ENCODE measurements at regions not wholly inside any gene's neighbourhood (a gene's known extent, or its start where the extent isn't known, plus 50 kb on each side); places are given as distances from the start of the nearest gene placed in this dataset.
"Not testable (repeated sequence)": the region's sequence is repeated elsewhere in the genome, so short reads cannot be mapped to it uniquely, and the experiment has no call there.

GRCh38 chr6:164344801-164345291 is 930.3 kb downstream of the QKI start:
- no peak overlapping the region for H3K9ac ChIP-seq (ENCODE audit: low read length in 5 of 5)
- no peak overlapping the region for H3K4me3 ChIP-seq (ENCODE audit: low read depth in 1 of 5, low read length in 5 of 5)
- no peak overlapping the region for H3K27ac ChIP-seq (ENCODE audit: low read depth, low read length)
- H3K9me3 ChIP-seq (ENCODE audit: control insufficient read depth in 5 of 5, low read length in 5 of 5) = no peaks in the 10 kb centered on the region
- H3K4me1 ChIP-seq (ENCODE audit: control insufficient read depth in 5 of 5, insufficient read depth in 5 of 5, low read length in 5 of 5) = no peaks in the 10 kb centered on the region
- H3K27me3 ChIP-seq (ENCODE audit: control insufficient read depth in 5 of 5, insufficient read depth in 4 of 5, low read length in 5 of 5) = no peaks in the 10 kb centered on the region
- no peaks in the 10 kb centered on the region for H3K36me3 ChIP-seq (ENCODE audit: control insufficient read depth in 5 of 5, insufficient read depth in 5 of 5, low read length in 5 of 5)

DNA sequence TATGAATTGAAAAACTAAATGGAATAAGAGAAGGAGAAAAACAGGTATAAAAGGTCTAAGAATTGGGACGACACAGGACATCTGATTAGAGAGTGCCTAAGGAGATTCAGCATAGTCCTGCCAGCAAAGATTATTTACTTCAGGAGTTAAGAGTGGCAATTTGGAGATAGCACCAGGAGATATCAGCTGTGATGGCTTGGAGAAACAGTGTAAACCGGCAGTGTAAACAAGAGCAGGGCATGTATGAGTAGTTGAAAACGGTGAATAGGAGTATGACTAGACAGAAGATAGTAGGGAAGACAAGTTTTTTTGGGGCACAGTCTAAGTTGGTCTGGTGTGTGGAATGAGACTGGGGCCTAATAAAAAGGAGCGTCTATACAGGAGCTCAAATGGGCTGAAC is 924.9 kb downstream of the QKI start:
- not testable (repeated sequence) for H3K27me3 ChIP-seq (ENCODE audit: control insufficient read depth in 5 of 5, insufficient read depth in 4 of 5, low read length in 5 of 5); H3K36me3 ChIP-seq (ENCODE audit: control insufficient read depth in 5 of 5, insufficient read depth in 5 of 5, low read length in 5 of 5); H3K4me3 ChIP-seq (ENCODE audit: low read depth in 1 of 5, low read length in 5 of 5); H3K9ac ChIP-seq (ENCODE audit: low read length in 5 of 5); H3K27ac ChIP-seq (ENCODE audit: low read depth, low read length); H3K9me3 ChIP-seq (ENCODE audit: control insufficient read depth in 5 of 5, low read length in 5 of 5); H3K4me1 ChIP-seq (ENCODE audit: control insufficient read depth in 5 of 5, insufficient read depth in 5 of 5, low read length in 5 of 5)

DNA sequence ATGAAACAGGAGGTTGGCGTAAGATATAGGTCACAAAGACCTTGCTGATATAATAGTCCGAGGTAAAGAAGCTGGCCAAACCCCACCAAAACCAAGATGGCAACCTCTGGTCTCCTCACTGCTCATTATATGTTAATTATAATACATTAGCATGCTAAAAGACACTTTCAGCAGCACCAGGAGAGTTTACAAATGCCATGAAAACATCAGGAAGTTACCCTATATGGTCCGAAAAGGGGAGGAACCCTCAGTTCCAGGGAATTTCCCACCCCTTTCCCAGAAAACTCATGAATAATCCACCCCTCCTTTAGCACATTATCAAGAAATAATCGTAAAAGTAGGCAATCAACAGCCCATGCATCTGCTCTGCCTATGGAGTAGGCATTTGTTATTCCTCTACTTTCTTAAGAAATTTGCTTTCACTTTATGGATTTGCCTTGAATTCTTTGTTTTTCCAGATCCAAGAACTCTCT is 923.4 kb downstream of the QKI start:
- H3K27ac ChIP-seq (ENCODE audit: low read depth, low read length) = no peak overlapping the region
- H3K9me3 ChIP-seq (ENCODE audit: control insufficient read depth in 5 of 5, low read length in 5 of 5) = no peaks in the 10 kb centered on the region
- no peaks in the 10 kb centered on the region for H3K36me3 ChIP-seq (ENCODE audit: control insufficient read depth in 5 of 5, insufficient read depth in 5 of 5, low read length in 5 of 5)
- H3K4me3 ChIP-seq (ENCODE audit: low read depth in 1 of 5, low read length in 5 of 5) = no peak overlapping the region
- no peaks in the 10 kb centered on the region for H3K4me1 ChIP-seq (ENCODE audit: control insufficient read depth in 5 of 5, insufficient read depth in 5 of 5, low read length in 5 of 5)
- H3K27me3 ChIP-seq (ENCODE audit: control insufficient read depth in 5 of 5, insufficient read depth in 4 of 5, low read length in 5 of 5) = no peaks in the 10 kb centered on the region
- H3K9ac ChIP-seq (ENCODE audit: low read length in 5 of 5) = no peak overlapping the region

GRCh38 chr6:164337024-164337924 is 922.8 kb downstream of the QKI start:
- no peak overlapping the region for H3K27ac ChIP-seq (ENCODE audit: low read depth, low read length)
- no peaks in the 10 kb centered on the region for H3K27me3 ChIP-seq (ENCODE audit: control insufficient read depth in 5 of 5, insufficient read depth in 4 of 5, low read length in 5 of 5)
- H3K9ac ChIP-seq (ENCODE audit: low read length in 5 of 5) = no peak overlapping the region
- H3K36me3 ChIP-seq (ENCODE audit: control insufficient read depth in 5 of 5, insufficient read depth in 5 of 5, low read length in 5 of 5) = no peaks in the 10 kb centered on the region
- peaks cover 0 to under 1% (median 0%) of the 10 kb centered on the region in 5 donors for H3K4me1 ChIP-seq (ENCODE audit: control insufficient read depth in 5 of 5, insufficient read depth in 5 of 5, low read length in 5 of 5)
- H3K9me3 ChIP-seq (ENCODE audit: control insufficient read depth in 5 of 5, low read length in 5 of 5) = no peaks in the 10 kb centered on the region
- no peak overlapping the region for H3K4me3 ChIP-seq (ENCODE audit: low read depth in 1 of 5, low read length in 5 of 5)

DNA sequence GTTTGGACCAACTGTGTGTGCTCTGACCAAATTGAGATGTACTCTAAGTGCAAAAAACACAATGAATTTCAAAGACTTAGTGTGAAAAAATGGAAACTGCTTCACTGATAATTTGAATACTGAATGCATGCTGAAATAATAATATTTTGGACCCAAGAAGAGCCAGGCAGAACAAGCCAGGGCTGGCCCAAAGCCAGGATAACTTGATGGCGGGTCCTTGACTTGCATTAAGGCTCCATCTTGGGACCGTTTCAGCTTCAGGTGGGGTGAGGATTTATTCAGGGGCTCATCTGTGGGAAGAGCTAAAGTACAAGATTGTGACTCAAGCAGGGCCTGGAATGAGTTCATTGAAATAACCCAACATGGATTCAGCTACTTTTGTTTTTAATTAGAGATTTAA is 921.9 kb downstream of the QKI start:
- Histone ChIP-seq H3K4me3 (ENCODE audit: low read depth in 1 of 5, low read length in 5 of 5) (no peak overlapping the region), H3K4me1 (ENCODE audit: control insufficient read depth in 5 of 5, insufficient read depth in 5 of 5, low read length in 5 of 5) (peaks cover 0 to 7% (median 0%) of the 10 kb centered on the region in 5 donors), H3K27ac (ENCODE audit: low read depth, low read length) (no peak overlapping the region), H3K36me3 (ENCODE audit: control insufficient read depth in 5 of 5, insufficient read depth in 5 of 5, low read length in 5 of 5) (no peaks in the 10 kb centered on the region), H3K9ac (ENCODE audit: low read length in 5 of 5) (no peak overlapping the region), H3K27me3 (ENCODE audit: control insufficient read depth in 5 of 5, insufficient read depth in 4 of 5, low read length in 5 of 5) (no peaks in the 10 kb centered on the region), H3K9me3 (ENCODE audit: control insufficient read depth in 5 of 5, low read length in 5 of 5) (no peaks in the 10 kb centered on the region)

DNA sequence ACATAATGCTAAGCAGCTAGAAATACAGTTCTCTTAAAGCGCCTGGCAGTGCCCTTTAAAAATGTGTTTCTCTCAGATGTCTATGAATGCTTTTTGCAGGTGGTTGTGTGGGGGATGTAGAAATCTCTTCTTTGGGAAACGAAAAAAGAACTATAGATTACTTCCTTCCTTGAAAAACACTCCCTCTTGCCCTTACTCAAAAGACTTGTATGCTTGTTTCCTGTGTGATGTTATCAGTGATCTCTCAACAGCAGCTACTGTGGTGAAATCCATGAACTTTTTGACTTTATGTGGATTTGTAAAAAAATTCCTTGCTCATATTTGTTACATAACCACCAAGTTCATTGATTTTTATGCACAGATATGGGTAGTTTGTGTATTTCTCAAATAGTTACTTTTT is 916.5 kb downstream of the QKI start:
- Histone ChIP-seq H3K36me3 (ENCODE audit: control insufficient read depth in 5 of 5, insufficient read depth in 5 of 5, low read length in 5 of 5) (no peaks in the 10 kb centered on the region), H3K27ac (ENCODE audit: low read depth, low read length) (no peak overlapping the region), H3K9ac (ENCODE audit: low read length in 5 of 5) (no peak overlapping the region), H3K9me3 (ENCODE audit: control insufficient read depth in 5 of 5, low read length in 5 of 5) (no peaks in the 10 kb centered on the region), H3K4me3 (ENCODE audit: low read depth in 1 of 5, low read length in 5 of 5) (no peak overlapping the region), H3K27me3 (ENCODE audit: control insufficient read depth in 5 of 5, insufficient read depth in 4 of 5, low read length in 5 of 5) (no peaks in the 10 kb centered on the region), H3K4me1 (ENCODE audit: control insufficient read depth in 5 of 5, insufficient read depth in 5 of 5, low read length in 5 of 5) (peaks cover 0 to 7% (median 0%) of the 10 kb centered on the region in 5 donors)

- Histone ChIP-seq H3K27ac (ENCODE audit: low read depth, low read length) (no peak overlapping the region), H3K36me3 (ENCODE audit: control insufficient read depth in 5 of 5, insufficient read depth in 5 of 5, low read length in 5 of 5) (no peaks in the 10 kb centered on the region), H3K4me1 (ENCODE audit: control insufficient read depth in 5 of 5, insufficient read depth in 5 of 5, low read length in 5 of 5) (no peaks in the 10 kb centered on the region), H3K27me3 (ENCODE audit: control insufficient read depth in 5 of 5, insufficient read depth in 4 of 5, low read length in 5 of 5) (no peaks in the 10 kb centered on the region), H3K9me3 (ENCODE audit: control insufficient read depth in 5 of 5, low read length in 5 of 5) (no peaks in the 10 kb centered on the region), H3K9ac (ENCODE audit: low read length in 5 of 5) (no peak overlapping the region), H3K4me3 (ENCODE audit: low read depth in 1 of 5, low read length in 5 of 5) (no peak overlapping the region)
These were observed 910.6 kb downstream of the QKI start for GRCh38 chr6:164325168-164325567.

GRCh38 chr6:164322533-164322932 is 908.0 kb downstream of the QKI start:
- H3K27ac ChIP-seq (ENCODE audit: low read depth, low read length) = no peak overlapping the region
- H3K27me3 ChIP-seq (ENCODE audit: control insufficient read depth in 5 of 5, insufficient read depth in 4 of 5, low read length in 5 of 5) = no peaks in the 10 kb centered on the region
- H3K9ac ChIP-seq (ENCODE audit: low read length in 5 of 5) = no peak overlapping the region
- H3K4me1 ChIP-seq (ENCODE audit: control insufficient read depth in 5 of 5, insufficient read depth in 5 of 5, low read length in 5 of 5) = no peaks in the 10 kb centered on the region
- H3K4me3 ChIP-seq (ENCODE audit: low read depth in 1 of 5, low read length in 5 of 5) = no peak overlapping the region
- no peaks in the 10 kb centered on the region for H3K36me3 ChIP-seq (ENCODE audit: control insufficient read depth in 5 of 5, insufficient read depth in 5 of 5, low read length in 5 of 5)
- no peaks in the 10 kb centered on the region for H3K9me3 ChIP-seq (ENCODE audit: control insufficient read depth in 5 of 5, low read length in 5 of 5)

GRCh38 chr6:164321297-164321696 is 906.8 kb downstream of the QKI start:
- Histone ChIP-seq H3K4me1 (ENCODE audit: control insufficient read depth in 5 of 5, insufficient read depth in 5 of 5, low read length in 5 of 5) (no peaks in the 10 kb centered on the region), H3K9ac (ENCODE audit: low read length in 5 of 5) (no peak overlapping the region)

DNA sequence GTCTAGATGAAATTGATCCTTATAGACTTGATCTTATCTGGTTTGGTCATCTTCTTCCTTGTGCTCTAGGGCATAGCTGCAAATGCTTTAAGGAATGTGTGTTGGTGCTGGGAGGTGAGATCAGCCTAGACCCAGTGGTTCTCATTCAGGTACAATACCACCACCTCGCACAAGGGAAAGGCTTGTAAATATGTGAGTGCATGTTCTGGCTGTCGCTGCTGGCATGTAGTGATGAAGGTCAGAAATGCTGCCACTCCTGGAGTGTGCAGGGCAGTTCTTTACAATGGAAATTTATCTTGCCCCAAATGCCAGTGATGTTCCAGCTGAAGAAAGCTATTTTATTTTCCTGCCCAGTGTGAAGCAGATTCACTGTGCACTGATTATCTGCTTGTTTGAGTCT is 900.9 kb downstream of the QKI start:
- Histone ChIP-seq H3K27me3 (ENCODE audit: control insufficient read depth in 5 of 5, insufficient read depth in 4 of 5, low read length in 5 of 5) (no peaks in the 10 kb centered on the region), H3K9me3 (ENCODE audit: control insufficient read depth in 5 of 5, low read length in 5 of 5) (peaks cover 0 to 3% (median 0%) of the 10 kb centered on the region in 5 donors), H3K27ac (ENCODE audit: low read depth, low read length) (no peak overlapping the region), H3K36me3 (ENCODE audit: control insufficient read depth in 5 of 5, insufficient read depth in 5 of 5, low read length in 5 of 5) (no peaks in the 10 kb centered on the region), H3K9ac (ENCODE audit: low read length in 5 of 5) (no peak overlapping the region), H3K4me3 (ENCODE audit: low read depth in 1 of 5, low read length in 5 of 5) (no peak overlapping the region), H3K4me1 (ENCODE audit: control insufficient read depth in 5 of 5, insufficient read depth in 5 of 5, low read length in 5 of 5) (no peaks in the 10 kb centered on the region)

More at GRCh38 chr6:164321297-164321696, 906.8 kb downstream of the QKI start:
- Histone ChIP-seq H3K4me3 (ENCODE audit: low read depth in 1 of 5, low read length in 5 of 5) (no peak overlapping the region), H3K9me3 (ENCODE audit: control insufficient read depth in 5 of 5, low read length in 5 of 5) (no peaks in the 10 kb centered on the region), H3K27ac (ENCODE audit: low read depth, low read length) (no peak overlapping the region), H3K27me3 (ENCODE audit: control insufficient read depth in 5 of 5, insufficient read depth in 4 of 5, low read length in 5 of 5) (no peaks in the 10 kb centered on the region), H3K36me3 (ENCODE audit: control insufficient read depth in 5 of 5, insufficient read depth in 5 of 5, low read length in 5 of 5) (no peaks in the 10 kb centered on the region)

Data from subcutaneous abdominal adipose tissue (tissue), 5 donors.